NCI-H69 (cell line): ENCODE measurements at regions not wholly inside any gene's neighbourhood (a gene's known extent, or its start where the extent isn't known, plus 50 kb on each side); places are given as distances from the start of the nearest gene placed in this dataset.

Source experiments
- DNase-seq: peaks from one replicate; lab custom pipeline; 2025; lab: John Stamatoyannopoulos, UW

DNA sequence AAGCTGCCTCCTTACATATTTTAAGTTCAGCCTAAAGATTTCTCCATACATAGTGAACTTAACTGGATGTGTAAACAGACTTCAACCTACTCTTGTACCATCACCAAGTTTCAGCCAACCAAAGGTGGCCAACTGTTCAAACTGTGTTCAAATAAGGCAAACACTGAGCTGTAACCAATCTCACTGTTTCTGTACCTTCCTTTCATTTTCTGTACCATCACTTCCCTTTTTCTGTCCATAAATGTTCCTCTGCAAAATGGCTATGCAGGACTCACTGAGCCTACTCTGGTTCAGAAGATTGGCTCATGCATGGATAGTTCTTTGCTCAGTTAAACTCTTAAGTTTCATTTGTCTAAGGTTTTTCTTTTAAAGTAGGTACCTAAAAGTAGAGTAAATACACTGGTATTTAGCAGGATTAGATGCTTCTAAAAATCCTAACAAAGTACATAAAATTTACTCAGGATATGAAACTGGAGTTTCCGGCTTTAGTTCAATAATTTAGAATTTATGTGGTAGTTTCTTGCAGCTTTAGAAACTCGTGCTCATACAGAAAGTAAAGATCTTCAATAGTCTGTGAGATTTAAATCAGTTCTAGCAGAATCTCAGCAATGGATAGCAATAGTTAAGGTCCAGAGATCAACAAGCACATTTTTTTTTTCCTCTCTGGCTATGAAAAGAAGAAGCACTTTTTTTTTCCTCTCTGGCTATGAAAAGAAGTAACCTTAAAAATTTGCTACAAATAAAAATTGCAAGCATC lies 282.0 kb upstream of the PPFIA2 start:
- DNase-seq, result no peak

DNA sequence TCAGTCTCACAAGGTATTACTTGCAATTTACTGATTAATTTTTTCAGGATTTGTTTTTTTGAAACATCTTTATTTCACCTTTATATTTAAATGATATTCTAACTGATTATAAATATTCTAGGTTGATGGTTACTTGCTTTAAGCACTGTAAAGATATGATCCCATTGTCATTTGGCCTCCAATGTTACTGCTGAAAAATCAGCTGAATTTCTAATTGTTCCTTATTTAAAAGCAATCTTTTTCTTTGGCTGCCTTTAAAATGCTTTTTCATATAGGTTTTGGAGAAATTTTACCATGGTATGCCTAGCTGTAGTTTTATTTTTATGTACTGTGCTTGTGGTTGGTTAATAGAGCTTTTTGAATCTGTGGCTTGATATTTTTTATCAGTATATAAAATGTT lies 275.6 kb upstream of the PPFIA2 start:
- peak; percentile 20 for DNase-seq

DNA sequence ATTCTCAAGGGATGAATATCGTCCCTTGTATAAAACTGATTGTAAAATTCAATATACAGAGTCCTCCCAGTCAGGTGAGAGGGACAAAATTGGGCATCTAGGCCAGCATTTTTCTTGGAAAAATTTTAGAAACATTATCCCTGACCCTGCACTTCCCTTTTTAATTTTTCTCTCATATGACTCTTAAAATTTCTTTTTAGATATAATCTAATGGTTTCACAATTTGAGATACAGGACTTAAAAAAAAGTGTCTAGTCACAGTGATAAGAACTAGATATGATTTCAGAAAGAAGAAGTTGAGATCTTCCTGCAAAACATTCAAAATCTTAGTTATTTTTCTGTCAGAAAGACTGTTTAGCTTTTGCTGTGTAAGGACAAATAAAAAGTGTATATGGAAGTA lies 270.8 kb upstream of the PPFIA2 start:
- DNase-seq, result no peak

DNA sequence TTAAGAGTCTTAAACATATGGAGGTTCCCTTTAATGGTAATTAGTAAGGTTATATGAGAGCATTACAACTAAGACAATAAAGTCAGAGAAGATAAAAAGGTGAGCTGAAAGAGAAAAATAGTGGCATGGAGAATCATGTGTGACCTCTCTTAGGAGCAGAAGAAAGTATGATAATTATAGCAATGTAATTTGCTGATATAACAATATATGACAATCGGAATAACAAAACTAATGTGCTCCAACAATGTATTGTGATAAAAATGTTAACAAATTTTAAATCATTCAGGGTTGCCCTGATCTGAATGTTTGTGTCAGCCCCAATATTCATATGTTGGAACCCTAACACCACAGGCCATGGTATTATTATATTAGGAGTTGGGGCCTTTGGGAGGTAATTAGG lies 269.6 kb upstream of the PPFIA2 start:
- DNase-seq, result no peak

DNA sequence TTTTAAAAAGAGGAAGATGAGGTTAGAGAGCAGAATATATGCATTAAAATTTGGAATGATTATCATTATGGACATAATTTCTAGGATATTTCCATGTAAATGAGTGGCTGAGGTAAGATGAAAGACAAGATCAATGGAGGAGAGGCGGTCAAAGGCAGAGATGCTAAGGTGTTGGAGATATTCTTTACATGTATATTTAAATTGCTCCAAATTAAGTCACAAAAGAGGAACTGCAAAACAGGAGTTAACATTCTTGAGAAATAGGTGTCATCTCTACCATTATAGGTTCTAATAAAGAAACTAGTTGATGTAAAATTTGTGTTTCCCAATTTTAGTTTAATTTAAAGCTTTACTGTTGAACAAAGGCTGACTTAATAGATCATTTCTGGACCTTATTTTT lies 268.5 kb upstream of the PPFIA2 start:
- no peak for DNase-seq

- DNase-seq, result no peak
Measured at GRCh38 chr12:82025462-82025861, 266.3 kb upstream of the PPFIA2 start.

DNA sequence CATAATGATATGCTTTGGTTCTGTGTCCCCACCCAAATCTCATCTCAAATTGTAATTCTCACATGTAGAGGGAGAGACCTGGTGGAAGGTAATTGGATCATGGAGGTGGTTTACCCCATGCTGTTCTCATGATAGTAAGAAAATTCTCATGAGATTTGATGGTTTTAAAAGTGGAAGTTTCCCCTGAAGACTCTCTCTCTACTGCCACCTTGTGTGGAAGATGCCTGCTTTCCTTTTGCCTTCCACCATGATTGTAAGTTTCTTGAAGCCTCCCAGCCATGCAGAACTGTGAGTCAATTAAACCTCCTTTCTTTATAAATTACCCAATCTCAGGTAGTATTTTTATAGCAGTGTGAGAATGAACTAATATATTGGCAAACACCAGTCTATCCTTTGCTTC lies 260.4 kb upstream of the PPFIA2 start:
- DNase-seq, result peak; percentile 58

DNA sequence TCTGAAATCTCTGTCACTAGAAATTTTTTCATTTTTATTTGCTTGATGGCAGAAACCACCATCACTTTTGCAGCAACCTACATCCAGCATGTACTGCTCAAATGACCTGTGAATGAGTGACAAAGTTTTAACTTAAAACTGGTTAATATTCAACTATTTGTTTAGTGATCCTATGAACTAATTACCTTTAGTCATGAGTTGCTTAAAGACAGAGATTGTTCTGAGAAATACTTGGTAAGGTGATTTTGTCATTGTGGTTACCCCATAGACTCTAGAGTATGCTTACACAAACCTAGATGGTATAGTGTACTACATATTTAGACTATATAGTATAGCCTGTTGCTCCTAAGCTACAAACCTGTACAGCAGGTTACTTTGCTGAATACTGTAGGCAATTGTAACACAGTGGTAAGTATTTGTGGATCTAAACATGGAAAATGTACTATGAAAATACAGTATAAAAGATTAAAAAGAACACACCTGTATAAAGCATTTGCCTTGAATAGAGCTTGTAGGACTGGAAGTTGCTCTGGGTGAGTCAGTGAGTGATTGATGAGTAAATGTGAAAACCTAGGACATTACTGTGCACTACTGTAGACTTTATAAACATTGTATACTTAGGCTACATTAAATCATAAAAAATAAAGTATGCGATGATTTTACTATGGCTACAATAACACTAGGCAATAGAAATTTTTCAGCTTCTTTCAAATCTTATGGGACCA lies 256.6 kb upstream of the PPFIA2 start:
- no peak for DNase-seq

DNA sequence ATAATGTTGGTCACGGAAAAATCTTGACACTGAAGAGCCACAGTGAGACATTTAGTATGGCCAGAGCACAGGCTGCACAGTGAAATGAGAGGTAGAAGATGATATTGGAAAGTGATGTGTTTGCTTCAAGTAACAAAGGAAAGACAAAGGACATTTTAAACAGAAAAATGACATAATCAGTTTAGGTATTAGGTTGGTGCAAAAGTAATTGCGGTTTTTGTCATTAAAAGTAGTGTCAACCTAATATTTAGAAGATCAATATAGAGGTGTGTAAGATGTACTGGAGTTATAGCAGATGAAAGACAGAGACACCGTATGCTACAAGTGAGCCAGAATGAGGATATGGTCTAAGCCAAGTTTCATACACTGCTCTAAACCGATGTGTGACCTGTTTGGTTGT lies 253.0 kb upstream of the PPFIA2 start:
- DNase-seq, result no peak

DNA sequence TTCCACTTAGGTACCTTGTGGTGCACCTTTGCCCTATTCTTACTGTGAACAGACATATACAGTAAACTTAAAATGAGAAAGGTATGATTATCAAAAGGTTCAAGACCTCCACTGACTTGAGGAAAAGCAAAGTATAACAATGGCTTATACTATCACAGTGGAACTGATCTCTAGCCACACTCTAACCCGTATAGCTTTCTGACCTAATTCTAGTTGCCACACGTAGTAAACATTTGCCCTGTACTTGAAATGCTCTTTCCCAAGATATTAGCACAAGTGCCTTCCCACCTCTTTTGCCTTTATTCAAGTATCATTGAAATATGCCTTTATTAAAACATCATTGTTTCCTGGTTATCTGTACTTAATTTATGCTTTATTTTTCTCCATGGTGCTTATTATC lies 250.4 kb upstream of the PPFIA2 start:
- DNase-seq, result no peak

GRCh38 chr12:82008251-82008650 lies 249.1 kb upstream of the PPFIA2 start:
- DNase-seq, result peak; percentile 96

DNA sequence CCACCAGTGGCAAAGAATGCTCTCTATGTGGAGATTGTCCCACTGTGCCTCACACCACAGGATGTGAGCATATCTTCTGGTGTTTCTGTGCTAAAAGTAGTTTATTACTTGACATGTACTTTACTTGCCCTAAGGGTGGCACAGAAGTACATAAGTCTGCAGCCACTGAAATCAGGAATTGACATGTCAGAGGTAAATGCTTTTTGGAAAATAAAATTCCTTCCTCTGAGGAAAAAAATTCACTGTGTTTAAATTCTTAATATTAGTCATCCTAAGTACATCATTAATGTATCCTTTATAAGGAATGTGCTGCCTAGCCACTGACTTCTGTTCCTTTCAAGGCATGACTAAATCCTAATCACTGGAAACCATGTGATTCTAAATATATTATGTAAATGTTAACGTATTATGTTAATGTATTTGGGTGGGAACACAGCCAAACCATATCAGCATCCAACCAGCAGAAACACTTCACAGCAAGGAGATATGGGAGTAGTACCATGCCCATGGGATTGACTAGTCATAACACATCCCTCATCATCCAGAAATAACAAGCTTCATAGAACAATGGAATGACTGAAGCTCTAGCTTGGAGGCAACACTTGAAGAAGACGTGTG lies 239.7 kb upstream of the PPFIA2 start:
- DNase-seq, result peak; percentile 24

GRCh38 chr12:81992461-81992860 lies 233.3 kb upstream of the PPFIA2 start:
- peak; percentile 86 for DNase-seq

- DNase-seq, result no peak
Measured at GRCh38 chr12:81991868-81992267, 232.7 kb upstream of the PPFIA2 start.

DNA sequence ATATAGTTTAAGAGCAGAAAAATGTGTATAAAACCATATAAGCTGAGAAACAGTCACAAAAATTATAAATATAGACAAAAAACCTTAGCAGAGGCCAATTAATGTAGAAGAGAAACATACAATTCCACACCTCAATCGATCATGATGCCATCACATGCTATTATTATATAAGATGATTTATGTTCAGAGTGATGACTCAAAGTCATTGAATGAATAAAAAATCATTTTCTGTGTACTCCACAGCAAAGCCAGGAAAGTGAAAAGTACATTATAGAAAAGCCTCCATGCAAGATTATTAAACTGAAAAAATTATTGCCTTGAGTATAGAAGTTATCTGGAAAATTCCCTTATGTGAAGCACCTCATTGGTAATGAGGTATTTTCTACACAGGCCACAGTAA lies 229.2 kb upstream of the PPFIA2 start:
- DNase-seq, result peak; percentile 36

DNA sequence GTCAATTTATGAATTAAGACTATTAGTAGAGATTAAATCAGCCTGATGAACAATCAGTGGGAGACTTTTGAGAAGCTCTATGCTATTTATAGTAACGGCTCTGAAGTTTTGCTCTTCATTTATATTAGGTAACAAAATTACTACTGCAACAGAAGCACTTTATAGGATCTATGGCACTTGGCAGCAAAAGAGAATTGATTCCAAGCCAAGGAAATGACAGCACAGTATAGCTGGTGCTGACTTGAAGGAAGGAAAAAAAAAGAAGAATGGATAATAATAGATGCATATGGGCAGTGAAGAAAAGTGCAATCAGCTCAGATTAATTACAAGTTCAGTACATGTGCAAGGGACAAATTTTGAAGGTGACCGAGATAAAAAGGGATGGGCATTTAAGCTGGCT lies 228.2 kb upstream of the PPFIA2 start:
- DNase-seq, result peak; percentile 66

DNA sequence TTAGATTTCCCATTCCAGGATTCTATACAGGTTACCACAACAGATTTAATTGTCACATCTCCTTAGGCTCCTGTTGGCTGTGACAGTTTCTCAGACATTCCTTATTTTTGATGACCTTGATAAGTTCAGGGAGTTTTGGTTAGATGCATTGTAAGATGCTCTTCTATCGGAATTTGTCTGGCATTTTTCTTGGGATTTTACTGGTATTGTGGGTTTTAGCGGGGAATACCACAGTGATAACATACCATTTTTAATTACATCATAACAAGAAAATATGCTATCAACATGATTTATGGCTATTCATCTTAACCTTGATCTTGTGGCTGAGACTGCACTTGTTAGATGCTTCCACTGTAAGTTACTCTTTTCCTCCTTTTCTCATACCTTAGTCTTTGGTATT lies 217.5 kb upstream of the PPFIA2 start:
- DNase-seq, result no peak

GRCh38 chr12:81974762-81975161 lies 215.6 kb upstream of the PPFIA2 start:
- DNase-seq, result no peak

GRCh38 chr12:81968421-81968820 lies 209.3 kb upstream of the PPFIA2 start:
- peak; percentile 63 for DNase-seq

- peak; percentile 26 for DNase-seq
Measured at GRCh38 chr12:81963636-81964035, 204.5 kb upstream of the PPFIA2 start.

DNA sequence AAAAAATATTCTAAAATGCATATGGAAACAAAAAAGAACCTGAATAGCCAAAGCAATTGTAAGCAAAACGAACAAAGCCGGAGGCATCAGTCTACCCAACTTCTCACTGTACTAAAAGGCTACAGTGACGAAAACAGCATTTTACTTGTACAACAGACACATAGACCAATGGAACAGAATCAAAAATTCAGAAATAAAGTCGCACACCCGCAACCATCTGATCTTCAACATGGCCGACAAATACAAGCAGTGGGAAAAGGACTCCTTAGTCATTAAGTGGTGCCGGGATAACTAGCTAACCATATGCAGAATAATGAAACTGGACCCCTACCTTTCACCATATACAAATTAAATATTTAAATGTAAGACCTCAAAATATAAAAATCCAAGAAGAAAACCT lies 203.9 kb upstream of the PPFIA2 start:
- no peak for DNase-seq

DNA sequence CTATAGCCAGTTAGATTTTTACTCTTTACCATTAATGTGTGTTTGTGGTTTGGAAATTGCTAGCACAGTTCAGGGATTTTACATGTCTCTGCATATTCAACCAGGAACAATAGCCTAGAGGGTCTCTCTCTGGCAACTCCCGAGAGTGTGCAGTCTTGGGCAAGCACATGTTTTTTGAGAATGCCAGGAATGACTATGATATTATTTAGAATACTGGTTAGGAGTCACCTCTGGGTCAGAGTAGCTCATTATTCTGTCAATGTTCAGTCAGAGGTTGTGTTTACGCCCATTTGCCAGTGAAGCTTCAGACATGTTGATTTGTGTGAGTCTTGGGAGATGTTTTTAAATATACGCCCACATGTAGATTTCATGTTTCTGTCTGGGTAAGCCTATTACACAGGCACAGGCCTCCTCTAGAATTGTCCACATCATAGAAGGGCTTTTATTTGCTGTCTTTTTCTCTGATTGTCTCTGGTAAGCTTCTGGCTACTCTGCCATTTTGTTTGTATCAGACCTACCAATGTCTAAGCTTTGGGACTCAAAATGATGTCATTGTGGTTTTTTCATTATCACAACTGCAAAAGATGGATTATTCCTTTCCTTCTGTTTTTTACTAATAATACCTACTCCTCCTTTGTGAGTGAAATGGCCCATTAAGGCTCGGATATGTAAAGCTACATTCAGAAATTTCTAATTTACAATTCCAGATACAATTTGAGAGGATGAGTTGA lies 203.1 kb upstream of the PPFIA2 start:
- peak; percentile 85 for DNase-seq

GRCh38 chr12:81958406-81958805 lies 199.3 kb upstream of the PPFIA2 start:
- DNase-seq, result peak; percentile 39
